HCT116 (cell line): ENCODE measurements at regions not wholly inside any gene's neighbourhood (a gene's known extent, or its start where the extent isn't known, plus 50 kb on each side); places are given as distances from the start of the nearest gene placed in this dataset.

ENCODE experiments used
- ATAC-seq: fragments of 200-7000 bp; cut with Tn5 transposase; 2 replicates; pipeline ENCODE4 v1.9.1; 2020; ENCODE audit warnings: mild to moderate bottlenecking, moderate library complexity
- BruUV-seq: library from RNA; stranded (reverse); fragments of 400-500 nt; replicated peaks from 2 replicates; lab custom pipeline; 2021; lab: Mats Ljungman, UMichigan
- CTCF ChIA-PET: fragments of 300-600 bp; sonication (Branson Sonifier 250); formaldehyde crosslinking; loops from one replicate; lab custom pipeline; 2021; ENCODE audit warnings: antibody characterized with exemption; lab: Charles Lee
- POLR2A ChIA-PET: fragments of 300-600, 350-600 bp; sonication (Branson Sonifier 250); formaldehyde crosslinking; loops from one replicate; lab custom pipeline; 2021; ENCODE audit warnings: antibody characterized with exemption; lab: Charles Lee
- RAD21 ChIA-PET, 2 experiments: fragments of 300-600 bp; sonication (Branson Sonifier 250); formaldehyde crosslinking; loops; one replicate each; lab custom pipeline; 2023; ENCODE audit warnings: low total read pairs in 2 of 2; ENCODE audit not compliant: uncharacterized antibody in 2 of 2, unreplicated experiment in 2 of 2, low non-redundant PET in 1 of 2; lab: Charles Lee
- DNase-seq: peaks from one replicate; pipeline ENCODE4 v3.0.0-alpha.2; 2010; ENCODE audit warnings: low read depth, low spot score
- H2AFZ ChIP-seq: fragments of 200-600 bp; shearing (Covaris generic), sonication (generic); 2 replicates; pipeline ENCODE4 v1.6.1; 2017; ENCODE audit warnings: low read depth, mixed run types, mixed read lengths, antibody characterized with exemption, low read length; ENCODE audit not compliant: poor library complexity, severe bottlenecking
- H3K27ac ChIP-seq: 2 replicates; pipeline ENCODE4 v1.5.1; 2012; ENCODE audit warnings: low read depth, low read length
- H3K27me3 ChIP-seq: fragments of 200-600 bp; sonication (generic); 2 replicates; pipeline ENCODE4 v1.6.1; 2016; ENCODE audit warnings: mixed run types, low read length, mixed read lengths; ENCODE audit not compliant: insufficient read depth
- H3K36me3 ChIP-seq, 2 experiments: fragments of 200-500 bp in 1 of 2; fragments of 200-600 bp in 1 of 2; sonication (Bioruptor generic) in 1 of 2; sonication (generic) in 1 of 2; 2 replicates each; pipeline versions ENCODE4 v1.5.1 to v1.6.1; 2014 to 2016; ENCODE audit warnings: low read length in 2 of 2, inconsistent platforms in 1 of 2, mixed read lengths in 1 of 2, mixed run types in 1 of 2; ENCODE audit not compliant: insufficient read depth in 2 of 2, control insufficient read depth in 1 of 2
- H3K4me1 ChIP-seq, 2 experiments: fragments of 200-600 bp in 1 of 2; sonication (generic) in 1 of 2; 2 replicates each; pipeline versions ENCODE4 v1.5.1 to v1.6.1; 2012 to 2017; ENCODE audit warnings: low read length in 2 of 2, inconsistent platforms in 1 of 2, mild to moderate bottlenecking in 1 of 2, mixed read lengths in 1 of 2, mixed run types in 1 of 2, moderate library complexity in 1 of 2; ENCODE audit not compliant: insufficient read depth in 2 of 2, control insufficient read depth in 1 of 2
- H3K4me2 ChIP-seq: fragments of 200-600 bp; sonication (generic); 2 replicates; pipeline ENCODE4 v1.6.1; 2017; ENCODE audit warnings: mixed run types, low read length, mixed read lengths
- H3K4me3 ChIP-seq, 2 experiments: fragments of 200-600 bp in 1 of 2; sonication (generic) in 1 of 2; replicated peaks in 1 of 2; 2 replicates each; pipeline ENCODE4 v1.5.1; 2011 to 2016; ENCODE audit warnings: low read length in 2 of 2, control low read depth in 1 of 2, low read depth in 1 of 2, mild to moderate bottlenecking in 1 of 2, mixed read lengths in 1 of 2, mixed run types in 1 of 2
- H3K79me2 ChIP-seq: fragments of 200-600 bp; sonication (generic); 2 replicates; pipeline ENCODE4 v1.6.1; 2017; ENCODE audit warnings: mild to moderate bottlenecking, mixed run types, low read length, moderate library complexity, mixed read lengths; ENCODE audit not compliant: insufficient read depth
- H3K9ac ChIP-seq: fragments of 200-600 bp; sonication (generic); 2 replicates; pipeline ENCODE4 v1.6.1; 2016; ENCODE audit warnings: low read length, mixed read lengths
- H3K9me2 ChIP-seq: fragments of 200-600 bp; sonication (generic), shearing (Covaris generic); 2 replicates; pipeline ENCODE4 v1.6.1; 2017; ENCODE audit warnings: mixed run types, mild to moderate bottlenecking, moderate library complexity; ENCODE audit not compliant: insufficient read depth
- H3K9me3 ChIP-seq, 2 experiments: fragments of 200-500 bp in 1 of 2; fragments of 200-600 bp in 1 of 2; sonication (Bioruptor generic) in 1 of 2; sonication (generic) in 1 of 2; 2 replicates each; pipeline ENCODE4 v1.6.1; 2014 to 2017; ENCODE audit warnings: low read length in 2 of 2, mixed read lengths in 2 of 2, inconsistent platforms in 1 of 2, low read depth in 1 of 2, mild to moderate bottlenecking in 1 of 2, mixed run types in 1 of 2, moderate library complexity in 1 of 2; ENCODE audit not compliant: control insufficient read depth in 1 of 2, insufficient read depth in 1 of 2
- H4K20me1 ChIP-seq: fragments of 200-600 bp; sonication (generic), shearing (Covaris generic); 2 replicates; pipeline ENCODE4 v1.6.1; 2017; ENCODE audit warnings: mixed run types, mild to moderate bottlenecking, moderate library complexity; ENCODE audit not compliant: insufficient read depth
- CBX3 ChIP-seq: IDR thresholded peaks from 2 replicates; pipeline ENCODE4 v1.6.1; 2012; ENCODE audit warnings: low read depth
- ELF1 ChIP-seq: IDR thresholded peaks from 2 replicates; pipeline ENCODE4 v1.6.1; 2012; ENCODE audit warnings: low read depth, borderline replicate concordance
- EZH2phosphoT487 ChIP-seq: fragments of 200-600 bp; IDR thresholded peaks from 2 replicates; pipeline ENCODE4 v1.6.1; 2018; ENCODE audit warnings: antibody characterized with exemption, borderline replicate concordance
- RAD21 ChIP-seq: IDR thresholded peaks from 2 replicates; pipeline ENCODE4 v1.6.1; 2012; ENCODE audit warnings: low read depth, mild to moderate bottlenecking
- SRF ChIP-seq: IDR thresholded peaks from 2 replicates; pipeline ENCODE4 v1.6.1; 2012; ENCODE audit warnings: low read depth
- YY1 ChIP-seq: IDR thresholded peaks from 2 replicates; pipeline ENCODE4 v1.6.1; 2011; ENCODE audit warnings: low read length, low read depth, moderate library complexity, mild to moderate bottlenecking; ENCODE audit not compliant: insufficient replicate concordance; ENCODE audit errors: extremely low read depth
- ZFX ChIP-seq: fragments of 450-650 bp; IDR thresholded peaks from 2 replicates; pipeline ENCODE4 v1.6.1; 2017
- intact Hi-C: fragments of 100-400 bp; cut with micrococcal nuclease; formaldehyde crosslinking; loops from 2 replicates; pipeline ENCODE4 v1.10.0; 2022
- TF ChIP-seq, protein P1 (sequence below): IDR thresholded peaks from 2 replicates; pipeline ENCODE4 v1.6.1; 2012
- TF ChIP-seq, protein P2 (sequence below): IDR thresholded peaks from 2 replicates; pipeline ENCODE4 v1.6.1; 2012
- TF ChIP-seq, protein P3 (sequence below): IDR thresholded peaks from 2 replicates; pipeline ENCODE4 v1.6.1; 2012; ENCODE audit warnings: low read depth

DNA sequence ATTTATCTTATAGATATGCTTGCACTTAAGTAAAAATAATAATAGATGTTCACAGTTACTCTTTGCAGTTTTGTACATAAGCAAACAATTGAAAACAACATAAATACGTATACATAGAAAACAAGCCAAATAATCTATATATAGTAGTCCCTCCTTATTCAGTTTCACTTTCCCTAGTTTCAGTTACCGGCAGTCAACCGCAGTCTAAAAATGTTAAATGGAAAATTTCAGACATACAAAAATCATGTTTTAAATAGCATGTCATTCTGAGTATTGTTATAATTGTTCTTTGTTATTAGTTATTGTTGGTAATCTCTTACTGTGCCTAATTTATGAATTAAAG is 262.0 kb downstream of the CGGBP1 start:
- intact Hi-C loops, result no loop called here
- no peak for DNase-seq
- H3K4me3 ChIP-seq, result no peak overlapping the region
- H3K4me1 ChIP-seq, result no peaks in the 10 kb centered on the region
- no peaks in the 10 kb centered on the region for H3K9me2 ChIP-seq
- no peaks in the 10 kb centered on the region for H3K79me2 ChIP-seq
- BruUV-seq, result no TSS peak
- RAD21 ChIA-PET, result no interaction called here
- H3K4me2 ChIP-seq, result no peak overlapping the region
- H3K9me3 ChIP-seq, result no peaks in the 10 kb centered on the region
- TF ChIP-seq YY1 (no peak), SRF (no peak), ZFX (no peak)
- TF ChIP-seq, protein P1, sequence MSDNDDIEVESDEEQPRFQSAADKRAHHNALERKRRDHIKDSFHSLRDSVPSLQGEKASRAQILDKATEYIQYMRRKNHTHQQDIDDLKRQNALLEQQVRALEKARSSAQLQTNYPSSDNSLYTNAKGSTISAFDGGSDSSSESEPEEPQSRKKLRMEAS, result no peak
- TF ChIP-seq, protein P2, sequence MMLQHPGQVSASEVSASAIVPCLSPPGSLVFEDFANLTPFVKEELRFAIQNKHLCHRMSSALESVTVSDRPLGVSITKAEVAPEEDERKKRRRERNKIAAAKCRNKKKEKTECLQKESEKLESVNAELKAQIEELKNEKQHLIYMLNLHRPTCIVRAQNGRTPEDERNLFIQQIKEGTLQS, result no peak
- TF ChIP-seq, all 23 proteins: peak for 0
- no peak overlapping the region for H3K9ac ChIP-seq
- H3K27ac ChIP-seq, result no peak overlapping the region
- H4K20me1 ChIP-seq, result no peaks in the 10 kb centered on the region
- H3K36me3 ChIP-seq, result no peaks in the 10 kb centered on the region
- ATAC-seq, result no peak
- no peak overlapping the region for H2AFZ ChIP-seq
- CTCF ChIA-PET, result no interaction called here
- POLR2A ChIA-PET, result no interaction called here
- H3K27me3 ChIP-seq, result no peaks in the 10 kb centered on the region

DNA sequence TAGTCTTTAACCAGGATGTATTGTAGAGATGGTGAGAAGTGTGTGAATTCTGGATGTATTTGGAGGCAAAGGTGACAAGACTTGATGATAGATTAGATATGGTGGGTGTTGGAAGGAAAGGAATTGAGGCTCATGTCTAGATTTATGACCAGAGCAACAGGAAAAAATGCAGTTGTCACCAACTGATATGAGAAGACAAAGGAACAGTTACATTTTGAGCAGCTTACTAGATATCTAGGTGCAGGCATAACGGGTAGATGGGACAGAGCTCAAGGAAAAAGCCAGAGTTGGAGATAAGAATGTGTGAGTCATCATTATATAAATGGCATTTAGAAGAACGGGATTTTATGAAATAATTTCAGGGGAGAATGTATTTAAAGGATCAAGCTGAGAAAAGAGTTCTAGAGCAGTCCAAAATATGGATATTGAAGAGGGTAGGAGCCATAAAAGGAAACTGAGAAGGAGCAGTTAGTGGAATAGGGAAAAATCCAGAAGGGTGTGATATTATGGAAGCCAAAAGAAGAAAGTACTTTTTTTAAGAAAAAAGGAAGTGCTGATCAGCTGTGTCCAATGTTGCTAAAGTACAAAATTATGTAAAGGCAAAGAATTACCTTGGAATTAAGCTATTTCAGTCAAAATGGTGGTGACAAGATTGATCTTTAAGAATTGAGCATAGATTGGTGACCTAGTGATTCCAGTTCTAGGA is 262.5 kb downstream of the CGGBP1 start:
- RAD21 ChIA-PET, result no interaction called here
- no peak overlapping the region for H2AFZ ChIP-seq
- no peak overlapping the region for H3K4me2 ChIP-seq
- DNase-seq (no peak), ATAC-seq (no peak)
- no peak overlapping the region for H3K4me3 ChIP-seq
- POLR2A ChIA-PET, result no interaction called here
- no TSS peak for BruUV-seq
- H3K4me1 ChIP-seq, result no peaks in the 10 kb centered on the region
- CTCF ChIA-PET, result no interaction called here
- H3K36me3 ChIP-seq, result no peaks in the 10 kb centered on the region
- no peaks in the 10 kb centered on the region for H3K79me2 ChIP-seq
- H3K27ac ChIP-seq, result no peak overlapping the region
- no peak overlapping the region for H3K9ac ChIP-seq
- intact Hi-C loops, result no loop called here
- no peaks in the 10 kb centered on the region for H3K27me3 ChIP-seq
- TF ChIP-seq CBX3 (no peak), RAD21 (no peak), ELF1 (no peak), EZH2phosphoT487 (no peak)
- TF ChIP-seq, protein P3, sequence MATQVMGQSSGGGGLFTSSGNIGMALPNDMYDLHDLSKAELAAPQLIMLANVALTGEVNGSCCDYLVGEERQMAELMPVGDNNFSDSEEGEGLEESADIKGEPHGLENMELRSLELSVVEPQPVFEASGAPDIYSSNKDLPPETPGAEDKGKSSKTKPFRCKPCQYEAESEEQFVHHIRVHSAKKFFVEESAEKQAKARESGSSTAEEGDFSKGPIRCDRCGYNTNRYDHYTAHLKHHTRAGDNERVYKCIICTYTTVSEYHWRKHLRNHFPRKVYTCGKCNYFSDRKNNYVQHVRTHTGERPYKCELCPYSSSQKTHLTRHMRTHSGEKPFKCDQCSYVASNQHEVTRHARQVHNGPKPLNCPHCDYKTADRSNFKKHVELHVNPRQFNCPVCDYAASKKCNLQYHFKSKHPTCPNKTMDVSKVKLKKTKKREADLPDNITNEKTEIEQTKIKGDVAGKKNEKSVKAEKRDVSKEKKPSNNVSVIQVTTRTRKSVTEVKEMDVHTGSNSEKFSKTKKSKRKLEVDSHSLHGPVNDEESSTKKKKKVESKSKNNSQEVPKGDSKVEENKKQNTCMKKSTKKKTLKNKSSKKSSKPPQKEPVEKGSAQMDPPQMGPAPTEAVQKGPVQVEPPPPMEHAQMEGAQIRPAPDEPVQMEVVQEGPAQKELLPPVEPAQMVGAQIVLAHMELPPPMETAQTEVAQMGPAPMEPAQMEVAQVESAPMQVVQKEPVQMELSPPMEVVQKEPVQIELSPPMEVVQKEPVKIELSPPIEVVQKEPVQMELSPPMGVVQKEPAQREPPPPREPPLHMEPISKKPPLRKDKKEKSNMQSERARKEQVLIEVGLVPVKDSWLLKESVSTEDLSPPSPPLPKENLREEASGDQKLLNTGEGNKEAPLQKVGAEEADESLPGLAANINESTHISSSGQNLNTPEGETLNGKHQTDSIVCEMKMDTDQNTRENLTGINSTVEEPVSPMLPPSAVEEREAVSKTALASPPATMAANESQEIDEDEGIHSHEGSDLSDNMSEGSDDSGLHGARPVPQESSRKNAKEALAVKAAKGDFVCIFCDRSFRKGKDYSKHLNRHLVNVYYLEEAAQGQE, result no peak
- TF ChIP-seq, protein P1, result no peak
- no peaks in the 10 kb centered on the region for H3K9me2 ChIP-seq
- no peaks in the 10 kb centered on the region for H3K9me3 ChIP-seq
- H4K20me1 ChIP-seq, result no peaks in the 10 kb centered on the region
